ENCODE measurements at regions not wholly inside any gene's neighbourhood (a gene's known extent, or its start where the extent isn't known, plus 50 kb on each side); places are given as distances from the start of the nearest gene placed in this dataset.

- TF ChIP-seq CTCF (IDR thresholded peaks at IDR 0.05; ENCODE audit: low read depth, low read length) (no peak), POLR2A (IDR thresholded peaks at IDR 0.05; ENCODE audit: extremely low read depth, insufficient read length) (no peak)
Measured at GRCh38 chr13:26498656-26499601, 58.6 kb upstream of the WASF3 start.

All from NB4 (cell line).